Panc1 (cell line): ENCODE measurements at regions not wholly inside any gene's neighbourhood (a gene's known extent, or its start where the extent isn't known, plus 50 kb on each side); places are given as distances from the start of the nearest gene placed in this dataset.

Experiments
- ATAC-seq: fragments of 200-7000 bp; cut with Tn5 transposase; 2 replicates; pipeline ENCODE4 v1.9.1; 2020; ENCODE audit warnings: mild to moderate bottlenecking, moderate library complexity
- BruUV-seq: library from RNA; stranded (reverse); fragments of 400-500 nt; replicated peaks from 2 replicates; lab custom pipeline; 2021; lab: Mats Ljungman, UMichigan
- CTCF ChIA-PET: fragments of 300-600 bp; sonication (Branson Sonifier 250); formaldehyde crosslinking; loops from one replicate; lab custom pipeline; 2022; ENCODE audit warnings: antibody characterized with exemption; lab: Charles Lee
- POLR2A ChIA-PET: fragments of 300-600 bp; sonication (Branson Sonifier 250); formaldehyde crosslinking; loops from one replicate; lab custom pipeline; 2022; ENCODE audit warnings: antibody characterized with exemption; lab: Charles Lee
- DNase-seq: peaks from one replicate; pipeline ENCODE4 v3.0.0-alpha.2; 2010; ENCODE audit warnings: low read depth, low spot score
- H3K27ac ChIP-seq: 2 replicates; pipeline ENCODE4 v1.5.1; 2011; ENCODE audit warnings: mild to moderate bottlenecking, low read length, inconsistent platforms
- H3K27me3 ChIP-seq: fragments of 200-500 bp; sonication (Bioruptor generic); 2 replicates; pipeline ENCODE4 v1.6.0; 2014; ENCODE audit warnings: low read length, inconsistent platforms; ENCODE audit not compliant: control insufficient read depth, insufficient read depth
- H3K36me3 ChIP-seq: fragments of 200-500 bp; sonication (Bioruptor generic); 2 replicates; pipeline ENCODE4 v1.5.1; 2014; ENCODE audit warnings: inconsistent platforms, mild to moderate bottlenecking, low read length, moderate library complexity; ENCODE audit not compliant: control insufficient read depth, insufficient read depth
- H3K4me1 ChIP-seq: 2 replicates; pipeline ENCODE4 v1.5.1; 2011; ENCODE audit warnings: inconsistent platforms, mild to moderate bottlenecking, low read length, moderate library complexity; ENCODE audit not compliant: control insufficient read depth, insufficient read depth
- H3K4me3 ChIP-seq, 2 experiments: 2 replicates each; pipeline ENCODE4 v1.5.1; 2011 to 2012; ENCODE audit warnings: low read depth in 2 of 2, low read length in 2 of 2, mild to moderate bottlenecking in 2 of 2, inconsistent platforms in 1 of 2, moderate library complexity in 1 of 2
- H3K9me3 ChIP-seq: fragments of 200-500 bp; sonication (Bioruptor generic); 2 replicates; pipeline ENCODE4 v1.5.1; 2014; ENCODE audit warnings: low read depth, mild to moderate bottlenecking, inconsistent platforms, low read length, moderate library complexity; ENCODE audit not compliant: control insufficient read depth, insufficient read depth
- POLR2AphosphoS5 ChIP-seq: IDR thresholded peaks from 2 replicates; pipeline ENCODE4 v1.6.1; 2012; ENCODE audit warnings: mild to moderate bottlenecking, low read depth, low read length, moderate library complexity
- SIN3A ChIP-seq: IDR thresholded peaks from 2 replicates; pipeline ENCODE4 v1.6.1; 2012; ENCODE audit warnings: low read depth, mild to moderate bottlenecking, low read length, moderate library complexity, borderline replicate concordance; ENCODE audit not compliant: insufficient read depth
- TCF7L2 ChIP-seq: IDR thresholded peaks from 2 replicates; pipeline ENCODE4 v1.6.1; 2011; ENCODE audit warnings: mild to moderate bottlenecking, low read depth, low read length, inconsistent platforms
- in situ Hi-C: cut with HindIII; loops from 2 replicates; pipeline ENCODE4 v1.10.0; 2016; ENCODE audit warnings: low sequenced_read_pairs, low pct_unique_long_range_greater_than_20kb
- intact Hi-C: fragments of 100-400 bp; cut with micrococcal nuclease; formaldehyde crosslinking; loops from one replicate; pipeline ENCODE4 v1.10.0; 2022; ENCODE audit not compliant: unreplicated experiment
- TF ChIP-seq, protein P1 (sequence below), 2 experiments: IDR thresholded peaks; 2 replicates each; pipeline ENCODE4 v1.6.1; 2011 to 2012; ENCODE audit warnings: low read depth in 2 of 2, control low read depth in 1 of 2, low read length in 1 of 2, mild to moderate bottlenecking in 1 of 2, moderate library complexity in 1 of 2; ENCODE audit not compliant: insufficient read depth in 1 of 2
- TF ChIP-seq, protein P2 (sequence below): fragments of 450-650 bp; IDR thresholded peaks from 2 replicates; pipeline ENCODE4 v1.5.1; 2017; ENCODE audit warnings: mild to moderate bottlenecking

DNA sequence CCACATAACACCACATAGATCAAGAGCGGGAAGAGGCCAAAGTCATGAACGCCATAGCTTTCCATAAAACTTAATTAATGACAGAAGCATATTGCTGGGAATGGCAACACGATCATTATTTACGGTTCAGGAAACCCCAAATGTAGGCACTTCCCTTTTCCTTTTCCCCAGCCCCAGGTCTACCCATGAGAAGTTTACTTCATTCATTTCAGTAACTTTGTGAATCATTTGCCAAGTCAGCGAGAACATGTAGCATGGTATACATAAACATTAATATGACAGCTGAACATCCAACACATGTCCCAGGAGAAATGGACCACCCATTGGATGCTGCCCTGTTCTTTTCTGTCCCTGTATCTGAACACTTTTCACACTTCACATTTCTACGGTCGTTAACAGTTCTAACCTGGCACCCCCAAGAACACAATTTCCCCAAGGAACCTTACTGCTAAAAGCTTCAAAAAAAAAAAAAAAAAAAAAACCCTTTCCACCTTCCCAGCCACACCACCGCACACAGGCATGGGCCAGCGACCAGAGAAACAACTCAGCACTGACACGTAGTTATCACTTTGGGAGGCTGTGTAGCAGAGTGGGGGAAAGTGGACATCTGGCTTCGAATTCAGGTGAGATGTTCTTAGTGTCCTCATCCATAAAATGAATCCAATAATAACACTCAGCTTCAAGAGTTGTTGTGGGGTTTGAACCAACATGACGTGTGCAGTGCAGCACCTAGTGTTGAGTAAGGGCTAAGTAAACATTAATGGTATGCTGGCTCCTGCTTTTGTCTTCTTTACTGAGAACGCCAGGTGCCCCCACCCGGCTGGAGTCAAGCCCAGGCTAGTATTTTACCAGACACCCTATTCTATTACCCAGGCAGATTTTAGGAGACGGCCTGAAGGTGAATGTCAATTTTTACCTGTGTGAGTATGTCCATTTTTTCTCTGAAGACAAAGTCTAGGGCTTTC lies 371.5 kb downstream of the LNPK start:
- Histone ChIP-seq H3K27me3 (no peaks in the 10 kb centered on the region; the same call in 1 of the 2 replicates), H3K36me3 (no peaks in the 10 kb centered on the region), H3K4me1 (no peaks in the 10 kb centered on the region), H3K27ac (no peak overlapping the region), H3K4me3 (no peak overlapping the region), H3K9me3 (no peaks in the 10 kb centered on the region)
- TF ChIP-seq, protein P1, sequence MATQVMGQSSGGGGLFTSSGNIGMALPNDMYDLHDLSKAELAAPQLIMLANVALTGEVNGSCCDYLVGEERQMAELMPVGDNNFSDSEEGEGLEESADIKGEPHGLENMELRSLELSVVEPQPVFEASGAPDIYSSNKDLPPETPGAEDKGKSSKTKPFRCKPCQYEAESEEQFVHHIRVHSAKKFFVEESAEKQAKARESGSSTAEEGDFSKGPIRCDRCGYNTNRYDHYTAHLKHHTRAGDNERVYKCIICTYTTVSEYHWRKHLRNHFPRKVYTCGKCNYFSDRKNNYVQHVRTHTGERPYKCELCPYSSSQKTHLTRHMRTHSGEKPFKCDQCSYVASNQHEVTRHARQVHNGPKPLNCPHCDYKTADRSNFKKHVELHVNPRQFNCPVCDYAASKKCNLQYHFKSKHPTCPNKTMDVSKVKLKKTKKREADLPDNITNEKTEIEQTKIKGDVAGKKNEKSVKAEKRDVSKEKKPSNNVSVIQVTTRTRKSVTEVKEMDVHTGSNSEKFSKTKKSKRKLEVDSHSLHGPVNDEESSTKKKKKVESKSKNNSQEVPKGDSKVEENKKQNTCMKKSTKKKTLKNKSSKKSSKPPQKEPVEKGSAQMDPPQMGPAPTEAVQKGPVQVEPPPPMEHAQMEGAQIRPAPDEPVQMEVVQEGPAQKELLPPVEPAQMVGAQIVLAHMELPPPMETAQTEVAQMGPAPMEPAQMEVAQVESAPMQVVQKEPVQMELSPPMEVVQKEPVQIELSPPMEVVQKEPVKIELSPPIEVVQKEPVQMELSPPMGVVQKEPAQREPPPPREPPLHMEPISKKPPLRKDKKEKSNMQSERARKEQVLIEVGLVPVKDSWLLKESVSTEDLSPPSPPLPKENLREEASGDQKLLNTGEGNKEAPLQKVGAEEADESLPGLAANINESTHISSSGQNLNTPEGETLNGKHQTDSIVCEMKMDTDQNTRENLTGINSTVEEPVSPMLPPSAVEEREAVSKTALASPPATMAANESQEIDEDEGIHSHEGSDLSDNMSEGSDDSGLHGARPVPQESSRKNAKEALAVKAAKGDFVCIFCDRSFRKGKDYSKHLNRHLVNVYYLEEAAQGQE (IDR thresholded peaks at IDR 0.05; ENCODE audit: insufficient read depth in 1 of 2, low read depth in 2 of 2, low read length in 1 of 2): no peak
- TF ChIP-seq, protein P2, sequence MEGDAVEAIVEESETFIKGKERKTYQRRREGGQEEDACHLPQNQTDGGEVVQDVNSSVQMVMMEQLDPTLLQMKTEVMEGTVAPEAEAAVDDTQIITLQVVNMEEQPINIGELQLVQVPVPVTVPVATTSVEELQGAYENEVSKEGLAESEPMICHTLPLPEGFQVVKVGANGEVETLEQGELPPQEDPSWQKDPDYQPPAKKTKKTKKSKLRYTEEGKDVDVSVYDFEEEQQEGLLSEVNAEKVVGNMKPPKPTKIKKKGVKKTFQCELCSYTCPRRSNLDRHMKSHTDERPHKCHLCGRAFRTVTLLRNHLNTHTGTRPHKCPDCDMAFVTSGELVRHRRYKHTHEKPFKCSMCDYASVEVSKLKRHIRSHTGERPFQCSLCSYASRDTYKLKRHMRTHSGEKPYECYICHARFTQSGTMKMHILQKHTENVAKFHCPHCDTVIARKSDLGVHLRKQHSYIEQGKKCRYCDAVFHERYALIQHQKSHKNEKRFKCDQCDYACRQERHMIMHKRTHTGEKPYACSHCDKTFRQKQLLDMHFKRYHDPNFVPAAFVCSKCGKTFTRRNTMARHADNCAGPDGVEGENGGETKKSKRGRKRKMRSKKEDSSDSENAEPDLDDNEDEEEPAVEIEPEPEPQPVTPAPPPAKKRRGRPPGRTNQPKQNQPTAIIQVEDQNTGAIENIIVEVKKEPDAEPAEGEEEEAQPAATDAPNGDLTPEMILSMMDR: no peak
- TF ChIP-seq TCF7L2 (no peak), POLR2AphosphoS5 (no peak), SIN3A (no peak)
- intact Hi-C loops (no loop called here), in situ Hi-C loops (no loop called here)
- DNase-seq: no peak
- BruUV-seq: no TSS peak
- CTCF ChIA-PET: no interaction called here
- POLR2A ChIA-PET: no interaction called here
- no peak for ATAC-seq

DNA sequence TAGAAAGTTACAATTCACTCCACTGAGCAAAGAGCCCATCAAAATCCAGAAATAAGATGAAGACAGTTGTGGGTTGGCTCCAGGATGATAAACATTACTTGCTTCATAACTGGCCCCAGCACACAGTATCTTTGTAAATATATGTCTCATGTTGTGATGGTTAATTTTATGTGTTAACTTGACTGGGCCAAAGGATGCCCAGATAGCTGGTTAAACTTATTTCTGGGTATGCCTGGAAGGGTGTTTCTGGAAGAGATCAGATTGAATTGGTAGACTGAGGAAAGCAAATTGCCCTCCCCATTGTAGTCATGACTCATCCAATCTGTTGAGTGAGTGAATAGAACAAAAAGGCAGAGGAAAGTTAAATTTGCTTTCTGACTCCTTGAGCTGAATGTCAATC lies 373.8 kb downstream of the LNPK start:
- POLR2A ChIA-PET: no interaction called here
- H3K27me3 ChIP-seq: no peaks in the 10 kb centered on the region; the same call in 1 of the 2 replicates
- no peak for TF ChIP-seq TCF7L2
- TF ChIP-seq, protein P1 (IDR thresholded peaks at IDR 0.05; ENCODE audit: insufficient read depth in 1 of 2, low read depth in 2 of 2, low read length in 1 of 2): no peak
- no peak for TF ChIP-seq SIN3A
- TF ChIP-seq POLR2AphosphoS5: no peak
- TF ChIP-seq, protein P2: no peak
- intact Hi-C loops (no loop called here), in situ Hi-C loops (no loop called here)
- DNase-seq (no peak), ATAC-seq (no peak)
- no TSS peak for BruUV-seq
- CTCF ChIA-PET: no interaction called here
- H3K9me3 ChIP-seq: no peaks in the 10 kb centered on the region
- no peaks in the 10 kb centered on the region for H3K36me3 ChIP-seq
- no peaks in the 10 kb centered on the region for H3K4me1 ChIP-seq
- no peak overlapping the region for H3K27ac ChIP-seq
- no peak overlapping the region for H3K4me3 ChIP-seq
